HG03432 (cell line): ENCODE measurements at regions not wholly inside any gene's neighbourhood (a gene's known extent, or its start where the extent isn't known, plus 50 kb on each side); places are given as distances from the start of the nearest gene placed in this dataset.

Source experiments
- ATAC-seq: cut with Tn5 transposase; IDR thresholded peaks from one replicate; pipeline ENCODE4 v1.9.1; 2021; ENCODE audit warnings: mild to moderate bottlenecking, moderate library complexity; ENCODE audit not compliant: unreplicated experiment

GRCh38 chr1:229817936-229818335 is 191.9 kb downstream of the URB2 start:
- no peak for ATAC-seq

DNA sequence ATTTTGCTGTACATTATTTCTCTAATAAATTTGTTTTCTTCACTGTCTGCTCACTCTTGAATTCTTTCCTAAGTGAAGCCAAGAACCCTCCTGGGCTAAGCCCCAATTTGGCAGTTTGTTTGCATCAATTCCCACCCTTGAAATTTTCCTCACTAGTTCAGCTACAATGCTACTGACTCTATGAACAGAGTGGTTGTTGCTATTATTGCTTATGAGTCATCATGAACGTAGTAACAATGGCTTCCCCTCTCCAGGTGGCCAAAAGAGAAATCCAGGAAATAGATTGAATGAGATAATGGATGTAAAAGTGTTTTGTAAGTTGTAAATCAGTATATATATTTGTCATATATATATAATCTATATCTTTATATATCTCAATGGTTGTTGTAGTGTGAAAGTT is 193.0 kb downstream of the URB2 start:
- no peak for ATAC-seq

- no peak for ATAC-seq
These were observed 196.0 kb downstream of the URB2 start for GRCh38 chr1:229822026-229822425.

DNA sequence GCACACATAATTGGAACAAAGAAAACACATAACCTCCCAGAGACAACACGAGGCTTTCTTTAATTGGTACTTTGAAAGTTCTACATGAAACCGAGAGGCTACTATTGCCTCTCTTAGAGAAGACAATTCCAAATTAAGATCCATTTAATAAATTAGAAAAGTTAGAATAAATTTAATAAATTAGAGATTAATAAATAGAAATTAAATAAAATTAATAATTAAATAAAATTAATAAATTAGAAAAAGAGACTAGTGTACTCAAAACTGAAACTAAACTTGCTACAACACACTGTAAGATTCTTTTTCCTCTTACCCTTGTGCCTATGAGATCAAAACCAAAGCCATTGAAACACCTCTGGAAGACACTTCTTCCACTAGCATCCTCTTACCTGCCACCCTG is 199.0 kb downstream of the URB2 start:
- ATAC-seq: no peak

DNA sequence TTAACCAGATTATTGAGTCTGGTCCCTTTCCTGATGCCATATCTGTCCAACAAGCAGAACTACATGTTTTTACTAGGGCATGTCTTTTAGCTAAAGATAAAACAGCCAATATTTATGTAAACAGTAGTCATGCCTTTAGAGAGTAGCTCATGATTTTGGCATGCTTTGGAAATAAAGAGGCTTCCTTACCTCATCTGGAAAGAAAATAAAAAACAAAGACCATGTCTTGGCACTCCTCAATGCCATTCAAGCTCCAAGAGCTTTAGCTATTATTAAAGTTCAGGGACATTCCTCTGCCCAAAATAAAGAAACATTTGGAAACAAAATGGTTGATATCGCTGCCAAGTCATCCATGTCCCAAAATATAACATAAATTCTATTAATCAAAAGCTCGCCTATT is 202.4 kb downstream of the URB2 start:
- ATAC-seq: no peak

GRCh38 chr1:229832695-229833094 is 206.6 kb downstream of the URB2 start:
- ATAC-seq: no peak

GRCh38 chr1:229834230-229834629 is 208.2 kb downstream of the URB2 start:
- ATAC-seq: no peak

DNA sequence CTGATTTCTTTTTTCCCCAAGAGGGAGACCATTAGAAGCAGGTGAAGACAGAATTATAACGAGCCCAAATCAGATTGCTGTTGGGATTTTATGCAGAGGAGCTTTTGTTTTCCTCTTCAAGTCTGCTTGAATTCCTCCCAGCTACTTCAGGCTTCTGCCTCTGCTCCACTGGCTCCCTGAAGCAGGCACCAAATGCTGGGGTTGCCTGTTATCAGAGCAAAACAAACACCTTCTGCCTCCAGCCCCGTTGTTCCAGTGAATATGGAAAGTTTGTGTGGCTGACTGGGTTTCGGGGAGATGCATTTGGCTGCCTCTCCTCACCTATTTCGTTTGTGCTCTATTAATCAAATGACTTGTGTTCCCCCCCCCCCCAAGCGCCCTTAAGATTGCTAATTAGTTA is 209.2 kb downstream of the URB2 start:
- ATAC-seq: no peak

- ATAC-seq: no peak
These were observed 210.3 kb downstream of the URB2 start for GRCh38 chr1:229836324-229836723.

DNA sequence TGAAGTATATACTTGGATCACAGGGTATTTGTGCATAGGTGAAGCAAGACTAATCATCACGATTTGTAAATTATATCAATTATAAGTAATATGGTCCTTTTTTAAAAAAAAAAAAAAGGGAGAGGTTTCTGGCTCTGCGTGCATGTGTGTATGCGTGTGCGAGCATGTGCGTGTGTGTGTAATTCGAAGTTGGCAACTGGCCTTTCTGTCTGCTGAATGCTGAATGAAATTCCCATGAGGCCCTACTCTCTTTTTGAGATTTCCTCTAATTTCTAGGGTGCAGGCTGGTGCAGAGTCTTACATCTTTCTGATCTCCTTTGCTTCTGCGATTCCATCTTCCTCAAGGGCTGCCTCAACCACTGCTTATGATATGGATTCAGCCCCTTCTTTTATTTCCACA is 212.2 kb downstream of the URB2 start:
- no peak for ATAC-seq

- ATAC-seq: no peak
These were observed 213.8 kb downstream of the URB2 start for GRCh38 chr1:229839800-229840199.

- peak; percentile 72 for ATAC-seq
These were observed 215.2 kb downstream of the URB2 start for GRCh38 chr1:229841230-229841629.

DNA sequence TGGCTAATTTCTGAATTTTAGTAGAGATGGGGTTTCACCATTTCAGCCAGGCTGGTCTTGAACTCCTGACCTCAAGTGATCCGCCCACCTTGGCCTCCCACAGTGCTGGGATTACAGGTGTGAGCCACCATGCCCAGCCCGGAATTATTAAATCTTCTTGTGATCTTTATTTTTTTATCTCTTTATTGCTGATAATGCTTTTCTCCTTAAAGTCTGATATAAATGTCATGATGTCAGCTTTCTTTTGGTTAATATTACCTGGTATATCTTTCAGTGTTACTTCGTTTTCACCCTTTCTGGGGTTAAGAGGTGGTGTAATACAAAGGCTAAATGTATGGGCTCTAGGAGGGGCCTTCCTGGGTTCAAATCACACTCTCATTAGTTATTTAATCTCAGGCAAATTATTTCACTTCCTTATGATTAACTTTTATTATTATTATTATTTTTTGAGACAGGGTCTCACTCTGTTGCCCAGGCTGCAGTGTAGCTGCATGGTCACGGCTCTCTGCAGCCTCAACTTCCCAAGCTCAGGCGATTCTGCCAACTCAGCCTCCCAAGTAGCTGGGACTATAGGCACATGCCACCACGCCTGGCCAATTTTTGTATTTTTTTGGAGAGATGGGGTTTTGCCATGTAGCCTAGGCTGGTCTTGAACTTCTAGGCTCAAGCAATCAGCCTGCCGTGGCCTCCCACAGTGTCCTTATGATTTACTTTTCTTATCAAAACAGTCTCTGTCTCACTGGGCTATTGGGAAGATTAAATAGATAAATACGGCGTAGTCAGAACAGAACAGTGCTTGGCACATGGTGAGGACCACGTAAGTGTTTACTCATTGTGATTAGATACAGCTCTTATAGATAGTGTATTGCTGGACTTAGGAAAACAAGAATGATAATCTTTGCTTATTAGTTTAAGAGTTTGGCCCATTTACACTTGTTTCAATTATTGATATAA is 216.5 kb downstream of the URB2 start:
- ATAC-seq: no peak

DNA sequence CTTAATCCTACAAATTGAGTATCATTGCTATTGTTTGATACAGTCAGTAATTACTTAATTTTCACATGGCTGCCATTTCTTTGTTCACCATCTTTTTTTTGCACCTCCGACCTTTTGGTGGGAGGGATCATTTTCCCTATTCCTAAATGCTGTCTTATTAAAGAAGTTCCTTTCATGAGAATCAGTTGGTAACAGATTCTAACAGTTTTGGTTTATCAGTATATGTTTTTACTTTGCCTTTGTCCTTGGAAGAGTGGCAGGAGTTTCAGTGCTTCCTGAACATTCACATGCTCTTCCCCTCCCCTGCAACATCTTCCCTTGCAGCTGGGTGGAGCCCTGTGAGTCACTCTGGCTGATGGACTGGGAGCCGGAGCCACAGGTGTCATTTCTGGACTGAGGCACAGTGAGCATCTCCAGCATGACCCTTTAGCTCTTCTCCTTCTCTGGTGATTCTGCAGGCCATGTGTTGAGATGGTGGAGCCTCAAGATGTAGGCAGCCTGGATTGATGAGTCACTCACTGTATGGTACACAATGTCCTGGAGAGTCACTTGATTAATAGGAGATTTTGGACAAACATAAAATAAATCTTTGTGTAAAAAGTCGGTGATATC is 217.7 kb downstream of the URB2 start:
- no peak for ATAC-seq

DNA sequence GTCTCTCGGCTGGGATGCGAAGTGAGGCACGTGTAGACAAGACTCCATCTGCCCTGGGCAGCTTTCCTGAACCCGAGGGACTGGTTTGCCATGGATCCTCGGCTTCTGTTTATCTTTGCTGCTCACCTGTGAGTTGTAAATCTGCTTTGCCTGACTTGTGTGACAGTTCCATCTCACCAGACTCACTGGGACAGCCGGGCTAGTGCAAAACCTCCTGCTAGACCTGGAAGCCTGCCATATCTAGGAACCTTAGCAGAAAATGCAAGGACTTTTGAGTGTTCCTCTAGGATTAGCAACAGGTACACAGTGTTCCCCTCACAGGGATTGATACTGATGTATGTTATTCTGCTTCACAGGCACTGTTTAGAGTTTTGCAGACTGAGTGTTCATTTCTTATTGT is 218.6 kb downstream of the URB2 start:
- no peak for ATAC-seq

GRCh38 chr1:229845410-229846138 is 219.5 kb downstream of the URB2 start:
- ATAC-seq: no peak

GRCh38 chr1:229846351-229846750 is 220.3 kb downstream of the URB2 start:
- no peak for ATAC-seq

DNA sequence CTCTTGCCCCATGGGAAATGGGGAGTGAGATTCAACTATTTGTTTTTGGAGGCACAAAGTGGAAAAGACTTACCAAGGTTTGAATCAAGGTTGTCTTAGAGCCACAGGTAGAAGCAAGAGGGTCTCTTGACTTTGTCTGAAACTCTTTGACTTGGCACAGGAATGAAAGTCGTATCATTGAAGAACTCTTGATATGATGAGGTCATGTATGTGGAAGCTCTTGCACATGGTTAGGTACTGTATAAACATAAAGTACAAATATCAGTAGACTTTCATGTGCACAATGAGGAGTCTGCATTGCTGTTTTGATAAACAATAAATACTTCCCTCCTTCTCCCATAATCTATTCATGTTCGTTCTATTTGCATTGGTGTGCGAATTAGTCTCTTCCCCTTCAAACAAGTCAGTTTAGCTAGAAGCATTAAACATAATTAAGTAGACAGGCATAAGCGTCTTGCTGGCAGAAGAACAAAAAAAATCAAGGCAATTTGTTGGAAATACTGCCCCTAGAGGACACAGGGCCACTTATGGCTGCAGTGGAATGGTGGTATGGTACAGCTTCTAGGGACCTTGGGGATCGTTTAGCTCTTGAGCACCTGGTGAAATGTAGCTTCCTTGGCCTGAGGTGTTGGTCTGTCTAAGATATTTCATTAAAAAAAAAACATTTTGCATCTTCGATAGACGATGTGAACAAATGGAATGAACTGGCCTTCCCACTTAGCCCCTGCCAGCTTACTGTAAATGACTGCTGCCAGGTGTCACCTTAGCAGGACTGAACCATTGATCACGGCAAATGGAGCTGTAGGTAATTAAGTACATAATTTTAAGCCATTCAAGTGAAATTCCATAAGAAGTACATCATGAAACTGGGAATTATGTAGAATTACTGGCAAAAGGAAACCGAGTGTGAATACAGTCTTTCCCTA is 218.0 kb upstream of the GALNT2 start:
- no peak for ATAC-seq

DNA sequence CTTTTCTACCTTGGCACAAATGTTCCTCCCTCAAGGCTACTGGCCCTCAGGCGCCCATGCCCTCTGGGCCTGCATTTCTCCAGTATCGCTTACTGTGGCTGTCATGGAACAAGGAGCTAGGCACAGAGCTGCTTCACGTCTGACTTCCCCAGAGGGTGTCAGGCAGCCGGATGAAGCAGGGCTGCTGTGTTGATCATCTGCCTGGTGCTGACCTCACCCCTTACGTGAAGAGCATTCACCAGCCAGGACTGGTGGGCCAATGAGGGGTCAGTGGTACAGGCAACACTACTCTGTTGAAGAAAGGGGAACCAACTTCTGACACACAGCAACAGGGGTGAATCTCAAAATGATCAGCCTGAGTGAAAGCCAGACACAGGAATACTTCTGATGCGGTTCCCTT is 215.5 kb upstream of the GALNT2 start:
- ATAC-seq: no peak

DNA sequence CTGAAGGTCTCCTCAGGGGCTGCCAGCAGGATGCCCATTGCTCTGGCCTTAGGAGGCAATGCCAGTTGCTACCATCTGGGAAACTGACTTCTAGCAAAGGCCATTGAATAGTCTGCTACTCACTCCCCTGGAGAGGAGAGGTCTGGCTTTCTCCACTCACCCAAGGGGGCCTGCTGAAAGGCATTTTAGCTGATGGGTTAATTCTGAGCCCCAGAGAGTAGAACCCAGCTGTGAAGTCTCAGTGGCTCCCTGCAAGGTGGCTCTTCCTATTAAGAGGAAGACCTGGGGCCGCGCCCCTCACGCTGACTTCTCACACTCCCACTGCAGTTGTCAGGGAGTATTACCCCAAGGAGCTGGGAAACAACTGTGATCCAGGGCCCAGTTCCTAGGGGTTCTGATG is 213.3 kb upstream of the GALNT2 start:
- ATAC-seq: no peak

DNA sequence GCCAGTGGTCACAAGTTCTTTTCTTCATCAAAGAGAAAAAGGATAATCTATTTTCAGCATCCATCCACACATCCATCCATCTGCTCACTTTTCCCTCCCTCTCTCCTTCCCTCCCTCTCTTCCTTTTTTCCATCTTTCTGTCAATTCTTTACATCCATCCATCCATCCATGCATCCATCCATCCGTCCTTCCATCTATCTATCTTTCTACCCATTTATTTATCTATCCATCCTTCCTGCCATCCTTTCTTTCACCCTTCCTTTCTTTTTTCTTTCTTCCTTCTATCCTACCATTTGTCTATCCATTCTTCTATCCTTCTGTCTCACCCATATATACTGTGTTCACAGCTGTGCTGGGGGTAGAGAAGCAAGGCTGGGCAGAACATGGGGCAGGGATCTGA is 212.4 kb upstream of the GALNT2 start:
- ATAC-seq: no peak
